ENCODE measurements at regions not wholly inside any gene's neighbourhood (a gene's known extent, or its start where the extent isn't known, plus 50 kb on each side); places are given as distances from the start of the nearest gene placed in this dataset.

GRCh38 chr11:38446336-38446735 is 1848.3 kb upstream of the RAG2 start:
- H3K27me3 ChIP-seq: no peaks in the 10 kb centered on the region
- no peak for TF ChIP-seq CTCF (IDR thresholded peaks at IDR 0.05)
- no peak for ATAC-seq
- no peaks in the 10 kb centered on the region for H3K9me3 ChIP-seq
- no peak overlapping the region for H3K27ac ChIP-seq
- H3K4me3 ChIP-seq: no peak overlapping the region
- H3K36me3 ChIP-seq: no peaks in the 10 kb centered on the region
- intact Hi-C loops (cut with DNase I): no loop called here
- no peak for DNase-seq
- no peaks in the 10 kb centered on the region for H3K4me1 ChIP-seq

- ATAC-seq: no peak
- no peak for TF ChIP-seq CTCF (IDR thresholded peaks at IDR 0.05)
- Histone ChIP-seq H3K4me1 (no peaks in the 10 kb centered on the region), H3K4me3 (no peak overlapping the region), H3K36me3 (no peaks in the 10 kb centered on the region), H3K9me3 (peaks cover 0 to 4% of the 10 kb centered on the region in 2 donors), H3K27ac (no peak overlapping the region), H3K27me3 (no peaks in the 10 kb centered on the region)
- DNase-seq: no peak
- intact Hi-C loops (cut with DNase I): no loop called here
These were observed 1840.1 kb upstream of the RAG2 start for GRCh38 chr11:38438091-38438490.

- no peak for ATAC-seq
- no peak for TF ChIP-seq CTCF (IDR thresholded peaks at IDR 0.05)
- no peak for DNase-seq
- Histone ChIP-seq H3K4me3 (no peak overlapping the region), H3K27me3 (no peaks in the 10 kb centered on the region), H3K9me3 (no peaks in the 10 kb centered on the region), H3K4me1 (no peaks in the 10 kb centered on the region), H3K36me3 (no peaks in the 10 kb centered on the region), H3K27ac (no peak overlapping the region)
- intact Hi-C loops (cut with DNase I): no loop called here
These were observed 1827.5 kb upstream of the RAG2 start for GRCh38 chr11:38425578-38425977.

GRCh38 chr11:38423042-38423441 is 1825.0 kb upstream of the RAG2 start:
- intact Hi-C loops (cut with DNase I): no loop called here
- Histone ChIP-seq H3K27ac (no peak overlapping the region), H3K27me3 (no peaks in the 10 kb centered on the region), H3K4me1 (no peaks in the 10 kb centered on the region), H3K36me3 (no peaks in the 10 kb centered on the region), H3K9me3 (no peaks in the 10 kb centered on the region), H3K4me3 (no peak overlapping the region)
- ATAC-seq (peak; percentile 75), DNase-seq (peak in 1 of 4 donors; percentile 28)
- TF ChIP-seq CTCF (IDR thresholded peaks at IDR 0.05): no peak

GRCh38 chr11:38416141-38416540 is 1818.1 kb upstream of the RAG2 start:
- Histone ChIP-seq H3K9me3 (peaks cover 0 to 14% of the 10 kb centered on the region in 2 donors), H3K4me1 (no peaks in the 10 kb centered on the region), H3K27me3 (no peaks in the 10 kb centered on the region), H3K4me3 (no peak overlapping the region), H3K36me3 (no peaks in the 10 kb centered on the region), H3K27ac (no peak overlapping the region)
- intact Hi-C loops (cut with DNase I): no loop called here
- peak in 2 of 4 donors; percentile 26 to 30 for DNase-seq
- TF ChIP-seq CTCF (IDR thresholded peaks at IDR 0.05): no peak
- ATAC-seq: peak; percentile 38
